Globus pallidus (tissue), 1 donor: ENCODE measurements at regions not wholly inside any gene's neighbourhood (a gene's known extent, or its start where the extent isn't known, plus 50 kb on each side); places are given as distances from the start of the nearest gene placed in this dataset.

Experiments
- DNase-seq: peaks from one replicate; pipeline ENCODE4 v3.0.0-alpha.2; 2015; ENCODE audit warnings: low spot score

- DNase-seq: no peak
These were observed 154.1 kb downstream of the NUP210 start for GRCh38 chr3:13266005-13266404.

GRCh38 chr3:13265507-13265906, 154.6 kb downstream of the NUP210 start:
- no peak for DNase-seq

GRCh38 chr3:13265016-13265415, 155.1 kb downstream of the NUP210 start:
- DNase-seq: no peak

- DNase-seq: no peak
These were observed 155.7 kb downstream of the NUP210 start for GRCh38 chr3:13264468-13264795.

GRCh38 chr3:13263770-13264467, 156.2 kb downstream of the NUP210 start:
- DNase-seq: peak; percentile 49

GRCh38 chr3:13262493-13263211, 157.5 kb downstream of the NUP210 start:
- no peak for DNase-seq

- no peak for DNase-seq
These were observed 158.2 kb downstream of the NUP210 start for GRCh38 chr3:13261892-13262291.

GRCh38 chr3:13261104-13261830, 158.9 kb downstream of the NUP210 start:
- DNase-seq: no peak

- no peak for DNase-seq
These were observed 159.6 kb downstream of the NUP210 start for GRCh38 chr3:13260259-13261103.

GRCh38 chr3:13259831-13260230, 160.3 kb downstream of the NUP210 start:
- DNase-seq: no peak

- DNase-seq: no peak
These were observed 161.1 kb downstream of the NUP210 start for GRCh38 chr3:13258986-13259514.

- DNase-seq: no peak
These were observed 161.8 kb downstream of the NUP210 start for GRCh38 chr3:13258280-13258679.

GRCh38 chr3:13257666-13258065, 162.5 kb downstream of the NUP210 start:
- DNase-seq: no peak

- no peak for DNase-seq
These were observed 163.3 kb downstream of the NUP210 start for GRCh38 chr3:13256845-13257244.

GRCh38 chr3:13254028-13254951, 165.8 kb downstream of the NUP210 start:
- DNase-seq: no peak

- no peak for DNase-seq
These were observed 166.7 kb downstream of the NUP210 start for GRCh38 chr3:13253208-13253937.

- no peak for DNase-seq
These were observed 167.9 kb downstream of the NUP210 start for GRCh38 chr3:13252207-13252606.

GRCh38 chr3:13251166-13251903, 168.8 kb downstream of the NUP210 start:
- no peak for DNase-seq

GRCh38 chr3:13249664-13250390, 170.3 kb downstream of the NUP210 start:
- no peak for DNase-seq
